ENCODE measurements at regions not wholly inside any gene's neighbourhood (a gene's known extent, or its start where the extent isn't known, plus 50 kb on each side); places are given as distances from the start of the nearest gene placed in this dataset.
"Not testable (repeated sequence)": the region's sequence is repeated elsewhere in the genome, so short reads cannot be mapped to it uniquely, and the experiment has no call there.

DNA sequence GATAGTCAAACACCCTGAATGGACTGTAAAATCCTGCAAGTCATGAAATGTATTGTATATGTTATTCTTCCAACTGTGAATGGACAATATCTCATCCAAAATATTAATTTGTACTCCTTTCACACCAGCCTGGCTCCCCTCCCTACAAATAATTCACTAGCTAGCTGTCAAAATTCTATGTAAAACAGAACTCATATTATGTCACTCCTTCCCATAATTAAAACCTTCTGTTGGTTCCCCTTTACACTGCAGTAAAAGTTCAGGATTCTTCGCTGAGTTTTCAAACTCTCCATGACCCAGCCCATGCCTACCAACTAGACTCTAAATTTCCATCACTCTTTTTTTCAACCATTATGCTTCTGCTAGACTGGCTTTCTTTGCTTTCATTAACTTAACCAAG, 857.1 kb downstream of the TAF11L14 start:
- no peak for DNase-seq

DNA sequence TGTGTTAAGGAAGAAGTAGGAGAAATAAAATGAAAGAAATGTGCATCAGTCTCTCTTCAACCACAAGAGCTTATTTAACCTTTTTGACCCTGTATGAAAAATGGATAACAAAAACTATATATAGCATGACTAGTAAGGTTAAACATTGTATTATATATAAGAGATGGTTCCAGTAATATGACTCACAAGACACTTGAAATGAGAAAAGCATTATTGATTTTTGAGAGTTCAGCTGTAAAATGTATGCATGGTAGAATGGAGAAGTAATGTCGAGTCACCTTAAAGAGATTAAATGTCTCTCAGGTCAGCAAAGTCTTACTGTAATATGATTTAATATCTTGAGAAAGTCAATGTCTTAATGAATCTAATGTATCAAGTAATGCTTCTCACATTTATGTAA, 860.9 kb downstream of the TAF11L14 start:
- DNase-seq = no peak

DNA sequence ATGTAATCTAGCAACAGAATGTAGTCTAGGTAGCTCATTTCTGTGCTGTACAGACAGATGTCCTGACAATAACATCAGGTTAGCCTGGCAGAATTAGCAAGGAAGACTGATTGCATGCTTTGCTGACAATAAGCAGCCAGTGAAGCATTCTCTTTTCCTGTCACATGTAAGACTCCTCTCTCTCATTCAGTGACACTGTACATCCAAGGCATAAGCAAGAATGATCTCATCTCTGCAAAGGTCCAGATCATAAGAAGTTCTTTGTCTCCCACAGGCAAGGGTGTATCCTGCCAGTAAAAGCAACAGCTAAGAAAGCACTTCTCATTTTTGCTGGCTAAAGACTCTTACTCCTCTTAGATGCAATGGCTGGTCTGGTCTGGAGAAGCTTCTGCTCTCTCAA, 861.8 kb downstream of the TAF11L14 start:
- DNase-seq = no peak

DNA sequence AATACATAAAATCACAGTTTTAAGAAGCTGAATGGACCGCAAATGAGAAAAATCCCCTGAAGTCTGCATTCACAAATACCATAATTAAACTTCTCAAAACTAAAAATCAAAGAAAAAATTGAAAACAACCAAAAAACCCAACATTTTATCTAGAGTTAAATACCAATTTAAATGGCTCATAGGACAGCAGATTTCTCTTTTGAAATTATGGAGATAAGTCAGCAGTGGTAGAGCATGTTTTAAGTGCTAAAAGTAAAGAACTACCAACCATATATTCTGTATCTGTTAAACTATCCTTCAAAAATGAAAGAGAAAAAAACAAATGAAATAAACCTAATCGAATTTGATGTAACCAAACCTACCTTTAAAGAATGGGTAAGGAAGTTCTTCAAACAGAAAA, 862.8 kb downstream of the TAF11L14 start:
- no peak for DNase-seq

DNA sequence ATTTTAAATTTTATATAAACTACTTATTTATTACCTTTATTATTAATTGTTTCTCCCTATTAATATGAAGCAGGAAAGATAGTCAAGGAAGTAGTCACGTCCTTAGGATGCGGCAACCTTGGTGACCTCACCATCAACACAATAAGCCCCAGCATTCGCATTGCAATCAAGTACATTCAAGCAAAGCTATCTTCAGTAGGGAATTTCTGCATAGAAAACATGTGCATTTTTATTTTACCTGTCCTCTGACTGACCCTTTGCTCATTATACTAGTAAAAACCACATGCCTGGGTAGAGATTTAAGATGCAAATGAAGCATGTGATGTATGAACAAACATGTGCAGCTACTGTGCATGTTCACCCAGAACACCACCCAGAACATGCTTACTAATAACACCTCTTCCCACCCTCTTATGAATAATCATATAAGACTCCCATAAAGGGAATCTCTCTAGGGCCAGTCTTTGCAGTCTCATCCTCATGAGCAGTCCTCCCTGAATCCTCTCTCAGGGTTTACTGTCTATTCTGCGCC, 869.6 kb downstream of the TAF11L14 start:
- DNase-seq = no peak

DNA sequence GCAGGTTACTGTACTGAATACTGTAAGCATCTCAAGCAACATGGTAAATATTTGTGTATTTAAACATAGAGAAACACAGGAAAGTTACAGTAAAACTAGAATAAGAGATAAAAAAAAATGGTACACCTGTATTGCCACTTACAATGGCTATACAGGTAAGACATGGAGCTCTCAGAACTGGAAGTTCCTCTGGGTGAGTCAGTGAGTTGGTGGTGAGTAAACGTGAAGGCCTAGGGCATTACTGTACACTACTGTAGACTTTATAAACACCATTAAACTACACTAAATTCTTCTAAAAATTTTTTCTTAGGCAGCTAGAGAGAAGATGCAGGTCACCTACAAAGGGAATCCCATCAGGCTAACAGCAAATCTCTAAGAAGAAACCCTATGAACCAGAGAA, 872.9 kb downstream of the TAF11L14 start:
- DNase-seq = no peak

DNA sequence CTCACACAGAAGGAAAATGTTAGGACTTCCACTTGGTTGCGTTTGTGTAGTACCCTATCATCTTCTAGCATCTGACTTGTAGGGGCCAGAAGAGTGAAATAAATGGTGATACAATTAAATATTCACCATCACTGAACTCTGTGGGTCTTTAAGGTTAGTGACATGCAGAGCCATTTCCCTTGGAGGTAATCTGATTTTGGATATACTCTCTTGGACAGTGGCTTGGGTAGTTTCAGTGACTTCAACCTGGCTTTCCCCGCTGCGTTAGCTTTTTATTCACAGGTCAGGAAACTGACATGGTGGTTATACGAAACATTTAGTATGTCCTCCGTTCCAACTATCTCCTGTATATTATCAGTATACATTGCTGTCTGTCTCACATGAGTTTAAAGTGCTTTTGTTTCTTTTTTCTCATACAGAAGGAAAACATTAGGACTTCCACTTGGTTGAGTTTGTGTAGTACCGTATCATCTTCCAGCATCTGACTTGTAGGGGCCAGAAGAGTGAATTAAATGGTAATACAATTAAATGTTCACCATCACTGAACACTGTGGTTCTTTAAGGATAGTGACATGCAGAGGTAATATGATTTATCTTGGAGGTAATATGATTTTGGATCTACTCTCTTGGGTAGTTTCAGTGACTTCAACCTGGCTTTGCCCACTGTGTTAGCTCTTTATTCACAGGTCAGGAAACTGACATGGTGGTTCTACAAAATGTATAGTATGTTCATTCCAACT, 883.6 kb downstream of the TAF11L14 start:
- no peak for DNase-seq

DNA sequence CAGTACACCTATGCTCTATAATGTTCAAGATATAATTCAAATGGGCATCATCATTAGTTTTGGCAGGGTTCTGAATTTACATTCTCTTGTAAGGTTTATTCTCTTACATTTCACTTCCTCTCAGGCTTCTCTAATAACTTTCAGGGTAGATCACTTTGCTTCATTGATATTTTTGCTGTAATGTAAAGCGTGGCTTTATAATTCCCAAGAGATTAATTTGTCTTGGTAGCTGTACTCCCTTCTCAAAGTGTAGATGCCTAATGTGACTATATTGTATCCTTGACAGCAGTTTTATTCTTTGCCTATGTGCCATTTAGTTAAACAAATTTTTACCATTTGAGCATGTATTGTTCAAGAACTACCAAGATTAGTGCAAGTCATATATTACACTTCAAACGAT, 889.1 kb downstream of the TAF11L14 start:
- DNase-seq = no peak

DNA sequence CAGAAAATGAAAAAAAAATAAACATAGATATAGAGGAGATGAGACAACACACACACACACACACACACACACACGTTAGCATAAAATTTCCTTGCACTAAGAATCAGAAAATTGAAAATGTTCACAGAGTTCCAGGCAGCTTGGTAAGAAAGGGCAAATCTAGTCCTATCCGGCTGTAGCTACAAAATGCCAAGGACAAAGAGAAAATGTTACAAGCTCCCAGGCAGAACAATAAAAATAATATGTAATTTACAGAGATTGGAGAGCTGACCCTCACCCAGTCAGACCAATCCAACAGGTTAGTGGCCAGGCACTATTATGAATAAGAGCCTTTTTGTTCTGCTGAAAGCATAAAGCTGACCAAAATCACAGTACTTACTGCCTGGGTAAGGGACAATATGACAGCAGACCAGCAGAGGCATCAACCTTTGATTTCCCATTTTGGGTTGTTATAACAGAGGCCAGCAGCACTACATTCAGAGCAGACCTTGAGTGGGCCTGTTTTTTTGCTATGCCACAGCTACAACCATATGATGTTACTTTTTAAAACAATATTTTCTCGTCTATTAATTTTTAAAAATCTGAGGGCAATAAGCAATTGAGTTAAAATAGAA, 892.6 kb downstream of the TAF11L14 start:
- DNase-seq = no peak

DNA sequence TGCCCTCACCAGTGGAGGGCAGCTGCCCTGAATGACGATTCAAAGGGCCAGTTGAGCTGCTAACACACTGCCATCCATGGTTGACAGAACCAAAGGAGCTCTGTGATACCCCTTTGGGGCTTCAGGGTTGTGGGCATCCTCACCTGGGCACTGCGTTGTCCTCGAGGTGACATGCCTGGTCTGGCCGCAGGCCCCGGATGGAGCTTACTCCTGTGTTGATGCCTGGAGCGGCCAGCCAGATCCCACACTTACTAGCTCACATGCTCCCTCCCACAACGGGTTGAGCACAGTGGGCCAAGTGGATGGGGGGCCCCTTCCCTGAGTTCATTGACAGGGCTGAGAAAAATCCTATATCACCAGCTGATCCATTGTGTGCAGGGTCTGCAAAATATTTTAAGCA, 898.9 kb downstream of the TAF11L14 start:
- DNase-seq = no peak

DNA sequence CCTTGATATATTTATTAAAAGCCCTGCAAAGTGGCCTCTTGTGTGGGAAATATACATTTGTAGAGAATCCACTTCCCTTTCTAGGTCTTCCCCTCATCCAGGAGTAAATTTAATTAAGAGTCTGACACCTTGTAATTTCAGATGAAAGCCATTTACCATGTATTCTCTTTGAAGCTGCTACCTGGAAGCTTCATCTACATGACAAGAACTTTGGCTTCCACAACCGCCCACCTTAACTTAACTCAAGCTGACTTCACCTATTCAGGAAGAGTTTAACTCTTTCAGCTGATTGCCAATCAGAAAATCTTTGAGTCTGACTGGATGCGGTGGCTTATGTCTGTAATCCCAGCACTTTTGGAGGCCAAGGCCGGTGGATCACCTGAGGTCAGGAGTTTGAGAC, 899.9 kb downstream of the TAF11L14 start:
- DNase-seq = no peak

DNA sequence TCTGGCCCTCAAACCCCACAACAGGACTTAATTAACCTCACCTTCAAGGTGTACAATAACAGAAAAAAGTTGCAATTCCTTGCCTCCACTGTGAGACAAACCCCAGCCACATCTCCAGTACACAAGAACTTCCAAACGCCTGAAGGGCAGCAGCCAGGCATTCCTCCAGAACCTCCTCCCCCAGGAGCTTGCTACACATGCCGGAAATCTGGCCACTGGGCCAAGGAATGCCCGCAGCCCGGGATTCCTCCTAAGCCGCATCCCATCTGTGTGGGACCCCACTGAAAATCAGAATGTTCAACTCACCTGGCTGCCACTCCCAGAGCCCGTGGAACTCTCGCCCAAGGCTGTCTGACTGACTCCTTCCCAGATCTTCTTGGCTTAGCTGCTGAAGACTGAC, 901.5 kb downstream of the TAF11L14 start:
- DNase-seq = not testable (repeated sequence)

DNA sequence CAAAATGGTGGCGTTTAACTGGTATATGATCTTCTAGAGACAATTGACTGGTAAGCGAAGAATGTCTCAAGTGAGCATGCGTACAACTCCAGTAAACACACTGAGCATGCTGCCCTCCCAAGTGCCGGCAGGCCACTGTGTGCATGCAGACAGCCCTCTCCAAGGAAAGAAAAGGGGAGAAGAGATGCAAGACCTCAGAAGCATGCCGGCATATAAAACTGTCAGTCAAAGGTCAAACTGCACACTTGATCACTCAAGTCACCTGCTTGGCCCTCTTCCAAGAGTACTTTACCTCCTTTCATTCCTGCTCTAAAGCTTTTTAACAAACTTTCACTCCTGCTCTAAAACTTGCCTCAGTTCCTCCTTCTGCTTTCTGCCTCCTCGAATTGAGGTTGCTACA, 910.2 kb downstream of the TAF11L14 start:
- DNase-seq = no peak

DNA sequence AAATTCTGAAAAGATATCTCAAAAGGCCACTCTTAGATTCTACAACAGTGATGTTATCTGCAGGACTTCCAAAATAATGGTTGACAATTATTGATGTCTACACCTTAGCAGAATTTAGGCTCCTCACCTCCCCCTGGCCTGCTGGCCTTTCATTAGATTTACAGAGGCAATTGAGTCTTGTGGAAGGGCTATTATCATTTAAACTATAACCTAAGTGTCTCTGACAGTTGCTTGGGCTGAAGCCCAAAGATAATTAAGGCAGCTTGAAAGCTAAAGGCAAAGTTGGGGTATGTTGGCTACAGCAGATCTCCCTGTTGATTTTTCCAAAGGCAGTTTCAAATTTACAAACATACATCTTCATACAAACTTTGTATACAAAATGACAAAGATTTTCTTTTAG, 912.3 kb downstream of the TAF11L14 start:
- no peak for DNase-seq

DNA sequence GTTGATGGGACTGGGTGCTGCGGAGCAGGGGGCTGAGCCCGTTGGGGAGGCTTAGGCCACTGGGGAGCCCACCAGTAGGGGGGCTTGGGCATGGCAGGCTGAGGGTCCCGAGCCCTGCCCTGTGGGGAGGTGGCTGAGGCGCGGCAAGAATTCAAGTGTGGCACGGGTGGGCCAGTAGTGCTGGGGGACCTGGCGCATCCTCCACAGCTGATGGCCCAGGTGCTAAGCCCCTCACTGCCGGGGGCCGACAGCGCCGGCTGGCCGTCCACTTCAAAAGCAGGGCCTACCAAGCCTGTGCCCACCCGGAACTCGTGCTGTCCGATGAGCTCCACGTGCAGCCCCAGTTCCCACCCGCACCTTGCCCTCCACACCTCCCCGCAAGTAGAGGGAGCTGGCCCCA, 917.5 kb downstream of the TAF11L14 start:
- DNase-seq = no peak

DNA sequence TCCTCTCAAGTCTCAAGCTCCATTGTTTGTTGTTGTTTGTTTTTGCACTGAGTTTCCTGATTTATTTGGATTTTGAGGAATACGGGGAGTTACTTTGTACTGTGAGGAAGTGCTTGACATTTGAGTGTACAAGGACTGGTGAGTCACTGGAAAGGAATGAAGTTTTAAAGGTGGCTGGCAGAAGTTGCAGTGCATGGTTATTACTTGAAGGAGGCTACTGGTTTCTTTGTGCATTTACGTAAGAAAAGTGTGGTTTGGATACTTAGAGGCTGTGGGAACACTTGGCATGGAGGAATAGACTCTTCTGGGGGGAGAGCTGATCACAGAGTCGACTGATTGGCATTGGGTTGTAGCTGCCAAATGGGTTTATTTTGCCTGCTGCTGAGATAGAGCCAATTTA, 919.0 kb downstream of the TAF11L14 start:
- no peak for DNase-seq

DNA sequence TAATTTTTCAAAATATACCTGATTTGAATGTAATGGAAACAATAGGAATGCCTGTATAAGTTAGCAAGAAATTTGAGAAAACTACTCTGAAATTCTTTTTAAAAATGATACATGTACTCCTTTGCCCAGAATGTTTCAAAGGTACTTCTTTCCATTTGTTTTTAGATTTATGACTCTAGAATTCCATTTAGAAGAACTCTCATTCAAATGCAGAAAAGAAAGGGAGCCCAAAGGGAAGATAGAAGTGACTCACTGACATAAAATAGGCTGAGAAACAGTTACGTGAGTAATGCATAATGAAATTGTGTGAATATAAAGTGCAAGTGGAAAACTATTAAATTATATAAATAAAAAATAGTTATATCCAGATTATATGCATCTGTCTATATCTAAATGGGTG, 926.3 kb downstream of the TAF11L14 start:
- no peak for DNase-seq

DNA sequence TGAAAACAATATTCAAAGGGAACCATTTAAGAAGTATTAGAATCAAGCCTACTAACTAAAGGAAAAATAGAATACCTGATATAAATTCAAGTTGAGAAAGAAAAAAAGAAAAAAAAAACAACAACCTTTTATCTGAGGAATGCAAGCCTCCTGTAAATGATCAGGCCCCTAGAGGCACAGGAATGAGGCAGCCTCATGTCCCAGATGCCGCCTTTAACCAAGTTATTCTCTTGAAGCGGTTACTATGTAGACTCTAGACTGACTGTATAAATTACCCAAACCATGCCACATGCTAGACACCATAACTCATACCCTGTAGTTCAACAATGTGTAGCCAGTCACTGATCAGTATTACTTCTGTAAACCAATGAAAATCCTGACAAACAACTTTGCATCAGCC, 929.6 kb downstream of the TAF11L14 start:
- no peak for DNase-seq

DNA sequence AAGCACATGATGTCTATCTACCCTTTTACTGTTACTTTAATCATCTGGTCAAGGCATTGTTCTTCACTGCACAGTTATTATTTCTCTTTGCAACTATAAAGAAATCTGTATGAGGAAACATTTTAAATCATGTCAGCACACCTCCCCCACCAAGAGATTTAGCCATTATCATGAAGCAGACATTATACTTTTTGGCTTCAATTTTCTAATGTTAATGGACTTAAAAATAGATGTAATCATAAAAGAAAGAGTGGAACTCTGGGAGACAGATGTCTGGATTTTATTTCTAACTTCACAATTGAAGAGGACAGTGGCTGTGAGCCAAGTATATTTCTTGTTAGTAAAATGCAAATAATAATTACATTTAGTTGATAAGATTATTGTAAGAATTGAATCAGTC, 932.4 kb downstream of the TAF11L14 start:
- DNase-seq = no peak

DNA sequence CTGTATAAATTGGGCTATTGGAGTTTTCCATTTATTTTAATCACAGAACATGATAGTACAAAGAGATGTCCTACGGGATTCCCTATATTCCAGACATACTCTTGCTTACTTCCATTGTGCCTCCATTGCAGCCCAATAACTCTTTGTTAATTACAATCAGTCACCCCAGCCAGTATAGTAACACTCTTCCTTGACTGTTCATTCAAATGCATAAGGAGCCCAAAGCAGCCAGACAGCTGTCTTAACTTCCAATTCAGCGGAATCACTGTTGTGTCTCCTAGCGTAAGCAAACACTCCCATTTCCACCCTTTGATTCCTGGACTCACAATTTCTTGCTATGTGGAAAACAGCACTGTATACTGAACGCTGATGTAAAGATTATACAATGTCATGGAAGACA, 942.3 kb downstream of the TAF11L14 start:
- no peak for DNase-seq

DNA sequence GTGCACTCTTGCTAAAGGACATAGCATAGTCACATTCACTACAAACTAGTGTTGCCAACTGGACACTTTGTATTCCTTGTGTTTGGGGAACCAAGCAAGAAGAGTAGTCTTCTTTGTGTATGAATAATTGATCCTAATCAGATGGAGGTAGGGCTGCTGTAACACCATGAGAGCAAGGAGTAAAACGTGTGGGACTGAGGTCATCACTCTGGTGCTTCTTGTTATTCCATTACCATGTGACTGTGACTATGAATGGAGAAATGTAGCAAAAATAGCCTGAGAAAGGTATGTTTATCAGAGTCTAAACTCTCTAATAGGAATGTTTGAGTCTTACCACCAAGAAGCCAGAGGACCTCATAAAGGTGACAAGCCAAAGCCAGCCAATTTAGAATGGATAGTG, 966.9 kb downstream of the TAF11L14 start:
- DNase-seq = no peak

DNA sequence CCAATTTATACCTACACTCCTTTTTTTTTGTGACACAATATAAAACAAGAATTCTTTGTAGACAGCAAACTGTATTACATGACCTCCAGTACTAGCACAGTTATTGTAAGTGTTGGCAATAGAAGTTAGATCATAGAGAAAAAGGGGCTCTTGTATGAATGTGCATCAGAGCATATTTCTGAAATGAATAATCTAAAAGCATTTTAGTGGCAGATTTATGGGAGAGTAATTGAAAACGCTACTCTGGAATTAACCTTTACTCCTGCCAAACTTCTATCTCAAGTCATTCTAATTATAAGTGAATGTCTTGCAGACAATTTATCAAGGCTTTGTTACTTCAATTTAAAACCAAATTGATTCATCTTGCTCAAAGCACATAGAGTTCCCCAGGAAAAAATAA, 968.1 kb downstream of the TAF11L14 start:
- no peak for DNase-seq

DNA sequence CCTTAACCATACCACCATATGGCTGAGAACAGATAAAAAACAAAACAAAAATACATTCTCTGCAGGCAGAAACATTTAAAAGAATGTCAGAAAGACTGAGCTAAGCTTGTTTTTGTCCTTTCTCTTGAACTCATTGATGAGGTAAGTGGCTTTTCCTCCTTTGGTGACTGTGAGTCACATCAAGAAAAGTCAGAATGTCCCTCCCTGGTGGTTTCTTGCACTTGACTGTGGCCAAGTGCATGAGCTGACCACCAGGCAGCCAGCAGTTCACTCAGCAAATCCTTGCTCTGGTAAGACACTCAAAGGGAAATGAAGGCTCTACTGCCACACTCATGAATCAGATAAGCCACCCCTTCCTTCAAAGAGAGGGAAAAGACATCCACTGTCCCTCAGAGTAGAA, 970.9 kb downstream of the TAF11L14 start:
- DNase-seq = no peak

DNA sequence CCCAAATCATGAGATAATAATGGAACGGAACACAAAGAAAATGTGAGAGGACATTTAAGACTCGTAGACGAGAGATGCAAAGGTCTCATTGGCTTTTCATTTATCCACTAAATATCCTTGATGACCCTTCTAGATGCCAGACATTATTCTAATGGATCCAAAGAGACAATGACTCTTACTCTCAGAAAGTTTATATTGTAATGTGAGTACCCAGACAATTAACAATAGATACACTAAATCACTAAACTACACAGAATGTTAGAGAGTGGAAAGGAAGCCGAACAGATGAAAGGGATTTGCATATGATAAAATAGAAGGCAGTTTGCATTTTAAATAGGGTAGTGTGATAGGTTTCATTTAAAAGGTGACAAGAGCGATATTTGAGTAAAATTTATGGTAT, 973.3 kb downstream of the TAF11L14 start:
- no peak for DNase-seq

DNA sequence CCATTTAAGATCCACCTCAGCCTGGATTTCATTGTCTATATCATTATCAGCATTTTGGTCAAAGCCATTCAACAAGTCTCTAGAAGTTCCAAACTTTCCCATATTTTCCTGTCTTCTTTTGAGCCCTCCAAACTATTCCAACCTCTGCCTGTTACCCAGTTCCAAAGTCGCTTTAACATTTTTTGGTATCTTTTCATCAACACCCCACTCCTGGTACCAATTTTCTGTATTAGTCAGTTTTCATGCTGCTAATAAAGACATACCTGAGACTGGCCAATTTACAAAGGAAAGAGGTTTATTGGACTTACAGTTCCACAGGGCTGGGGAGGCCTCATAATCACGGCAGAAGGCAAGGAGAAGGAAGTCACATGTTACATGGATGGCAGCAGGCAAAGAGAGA, 982.9 kb downstream of the TAF11L14 start:
- DNase-seq = not testable (repeated sequence)
